PC-9 (cell line): ENCODE measurements at regions not wholly inside any gene's neighbourhood (a gene's known extent, or its start where the extent isn't known, plus 50 kb on each side); places are given as distances from the start of the nearest gene placed in this dataset.

ENCODE experiments used
- BruUV-seq: library from RNA; stranded (reverse); fragments of 400-500 nt; replicated peaks from 2 replicates; lab custom pipeline; 2021; lab: Mats Ljungman, UMichigan
- CTCF ChIA-PET: fragments of 300-600 bp; sonication (Branson Sonifier 250); formaldehyde crosslinking; loops from one replicate; lab custom pipeline; 2022; ENCODE audit warnings: antibody characterized with exemption; lab: Charles Lee
- POLR2A ChIA-PET: fragments of 300-600 bp; sonication (Branson Sonifier 250); formaldehyde crosslinking; loops from one replicate; lab custom pipeline; 2022; ENCODE audit warnings: antibody characterized with exemption; ENCODE audit not compliant: unreplicated experiment; lab: Charles Lee
- DNase-seq, 2 experiments: peaks; one replicate each; pipeline versions ENCODE4 v3.0.0 to v3.0.0-alpha.2; 2015 to 2022; ENCODE audit warnings: mixed read lengths in 1 of 2
- H2AFZ ChIP-seq: fragments of 200-600 bp; sonication (generic); 2 replicates; pipeline ENCODE4 v1.8.1; 2017; ENCODE audit warnings: antibody characterized with exemption
- H3F3A ChIP-seq: fragments of 200-600 bp; sonication (generic); 2 replicates; pipeline ENCODE4 v1.8.1; 2017; ENCODE audit warnings: antibody characterized with exemption, mild to moderate bottlenecking, low read depth; ENCODE audit not compliant: insufficient read depth
- H3K27ac ChIP-seq: fragments of 200-600 bp; sonication (generic); 2 replicates; pipeline ENCODE4 v1.6.1; 2016; ENCODE audit warnings: mixed run types
- H3K27me3 ChIP-seq: fragments of 200-600 bp; sonication (generic); 2 replicates; pipeline ENCODE4 v1.6.1; 2016; ENCODE audit warnings: low read depth, mixed run types; ENCODE audit not compliant: insufficient read depth
- H3K36me3 ChIP-seq: fragments of 200-600 bp; sonication (generic); 2 replicates; pipeline ENCODE4 v1.6.1; 2016; ENCODE audit warnings: low read depth, mixed run types
- H3K4me1 ChIP-seq: fragments of 200-600 bp; sonication (generic); replicated peaks from 2 replicates; pipeline ENCODE4 v1.6.1; 2016; ENCODE audit warnings: mixed run types; ENCODE audit not compliant: insufficient read depth
- H3K4me2 ChIP-seq: fragments of 200-600 bp; sonication (generic); 2 replicates; pipeline ENCODE4 v1.6.1; 2017; ENCODE audit warnings: mixed run types
- H3K4me3 ChIP-seq: fragments of 200-600 bp; sonication (generic); 2 replicates; pipeline ENCODE4 v1.6.1; 2016; ENCODE audit warnings: mixed run types
- H3K79me2 ChIP-seq: fragments of 200-600 bp; sonication (generic); 2 replicates; pipeline ENCODE4 v1.6.1; 2017; ENCODE audit warnings: low read depth, mixed run types
- H3K9me2 ChIP-seq: fragments of 200-600 bp; sonication (generic); 2 replicates; pipeline ENCODE4 v1.8.1; 2017; ENCODE audit warnings: mild to moderate bottlenecking; ENCODE audit not compliant: insufficient read depth
- H3K9me3 ChIP-seq: fragments of 200-600 bp; sonication (generic); 2 replicates; pipeline ENCODE4 v1.8.1; 2016; ENCODE audit warnings: low read depth; ENCODE audit not compliant: insufficient read depth
- H4K20me1 ChIP-seq: fragments of 200-600 bp; sonication (generic); 2 replicates; pipeline ENCODE4 v1.8.1; 2017; ENCODE audit not compliant: insufficient read depth
- EZH2 ChIP-seq: fragments of 200-600 bp; sonication (generic); IDR thresholded peaks from 2 replicates; pipeline ENCODE4 v1.8.0; 2017; ENCODE audit warnings: antibody characterized with exemption, low read depth
- intact Hi-C: fragments of 100-400 bp; cut with micrococcal nuclease; formaldehyde crosslinking; loops from one replicate; pipeline ENCODE4 v1.10.0; 2022; ENCODE audit not compliant: unreplicated experiment
- TF ChIP-seq, protein P1 (sequence below): fragments of 200-600 bp; sonication (generic); conservative IDR thresholded peaks from 2 replicates; pipeline ENCODE4 v1.6.1; 2017; ENCODE audit warnings: mixed run types, antibody characterized with exemption, mild to moderate bottlenecking, moderate library complexity

- peaks cover 87% of the 10 kb centered on the region for H3K27me3 ChIP-seq
- no peak overlapping the region for H3K4me3 ChIP-seq
- no peak overlapping the region for H3K4me2 ChIP-seq
- H3F3A ChIP-seq, result no peaks in the 10 kb centered on the region
- TF ChIP-seq, protein P1, sequence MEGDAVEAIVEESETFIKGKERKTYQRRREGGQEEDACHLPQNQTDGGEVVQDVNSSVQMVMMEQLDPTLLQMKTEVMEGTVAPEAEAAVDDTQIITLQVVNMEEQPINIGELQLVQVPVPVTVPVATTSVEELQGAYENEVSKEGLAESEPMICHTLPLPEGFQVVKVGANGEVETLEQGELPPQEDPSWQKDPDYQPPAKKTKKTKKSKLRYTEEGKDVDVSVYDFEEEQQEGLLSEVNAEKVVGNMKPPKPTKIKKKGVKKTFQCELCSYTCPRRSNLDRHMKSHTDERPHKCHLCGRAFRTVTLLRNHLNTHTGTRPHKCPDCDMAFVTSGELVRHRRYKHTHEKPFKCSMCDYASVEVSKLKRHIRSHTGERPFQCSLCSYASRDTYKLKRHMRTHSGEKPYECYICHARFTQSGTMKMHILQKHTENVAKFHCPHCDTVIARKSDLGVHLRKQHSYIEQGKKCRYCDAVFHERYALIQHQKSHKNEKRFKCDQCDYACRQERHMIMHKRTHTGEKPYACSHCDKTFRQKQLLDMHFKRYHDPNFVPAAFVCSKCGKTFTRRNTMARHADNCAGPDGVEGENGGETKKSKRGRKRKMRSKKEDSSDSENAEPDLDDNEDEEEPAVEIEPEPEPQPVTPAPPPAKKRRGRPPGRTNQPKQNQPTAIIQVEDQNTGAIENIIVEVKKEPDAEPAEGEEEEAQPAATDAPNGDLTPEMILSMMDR, result no peak
- TF ChIP-seq EZH2, result no peak
- H3K9me2 ChIP-seq, result no peaks in the 10 kb centered on the region
- POLR2A ChIA-PET, result no interaction called here
- no peaks in the 10 kb centered on the region for H3K79me2 ChIP-seq
- BruUV-seq, result no TSS peak
- no peaks in the 10 kb centered on the region for H3K36me3 ChIP-seq
- H4K20me1 ChIP-seq, result no peaks in the 10 kb centered on the region
- CTCF ChIA-PET, result no interaction called here
- no peak overlapping the region for H3K27ac ChIP-seq
- intact Hi-C loops, result no loop called here
- H3K9me3 ChIP-seq, result no peaks in the 10 kb centered on the region
- H3K4me1 ChIP-seq, result no peaks in the 10 kb centered on the region
- DNase-seq, result no peak
- no peak overlapping the region for H2AFZ ChIP-seq
These were observed 162.8 kb upstream of the SOX1 start for GRCh38 chr13:111904166-111904565.

DNA sequence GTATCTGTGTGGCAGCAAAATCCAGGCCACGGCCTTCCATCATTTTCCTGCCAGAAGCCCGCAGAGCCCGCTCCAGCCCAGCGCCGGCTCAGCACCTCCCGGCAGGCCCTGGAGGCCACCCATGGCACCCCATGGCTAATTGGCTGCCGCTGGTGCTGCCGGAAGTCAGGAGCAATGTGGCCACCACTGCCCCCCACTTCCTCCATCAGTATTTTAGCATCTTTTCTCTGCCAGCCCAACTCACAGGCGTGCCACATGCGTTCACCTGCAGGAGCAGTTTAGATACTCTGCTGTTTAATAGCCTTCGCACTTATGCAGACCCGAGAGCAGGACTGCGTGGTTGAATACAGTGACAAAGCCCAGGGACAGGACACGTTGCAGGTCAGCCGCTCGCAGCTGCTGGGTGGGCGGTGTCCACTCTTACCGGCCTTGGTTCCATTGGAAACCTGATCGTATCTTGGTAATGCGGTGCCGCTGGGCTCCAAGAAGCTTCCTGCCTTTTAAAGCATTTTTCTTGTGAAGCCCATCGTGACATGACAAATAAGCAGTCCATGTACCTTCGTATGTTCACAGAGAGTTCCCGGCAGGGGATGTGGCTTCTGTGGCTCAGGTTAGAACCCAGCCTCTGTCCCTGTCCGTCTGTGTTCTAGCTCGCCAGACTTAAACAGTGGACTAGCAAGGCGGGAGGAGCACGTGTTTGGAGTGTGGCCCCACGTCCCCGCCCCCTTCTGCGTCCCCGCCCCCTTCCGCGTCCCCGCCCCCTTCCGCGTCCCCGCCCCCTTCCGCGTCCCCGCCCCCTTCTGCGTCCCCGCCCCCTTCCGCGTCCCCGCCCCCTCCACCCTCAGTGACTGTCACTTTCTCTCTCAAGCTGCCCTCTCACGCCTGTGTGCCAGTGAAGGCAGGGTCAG lies 162.0 kb upstream of the SOX1 start:
- ChIA-PET CTCF (no interaction called here), POLR2A (no interaction called here)
- H4K20me1 ChIP-seq, result no peaks in the 10 kb centered on the region
- no peak for DNase-seq
- H3K36me3 ChIP-seq, result no peaks in the 10 kb centered on the region
- no TSS peak for BruUV-seq
- no peak overlapping the region for H3K4me3 ChIP-seq
- no peaks in the 10 kb centered on the region for H3K79me2 ChIP-seq
- H3F3A ChIP-seq, result no peaks in the 10 kb centered on the region
- TF ChIP-seq, protein P1, result no peak
- TF ChIP-seq EZH2, result no peak
- no peaks in the 10 kb centered on the region for H3K9me2 ChIP-seq
- no peak overlapping the region for H3K27ac ChIP-seq
- H3K27me3 ChIP-seq, result peaks cover 88% of the 10 kb centered on the region
- intact Hi-C loops, result no loop called here
- H3K4me1 ChIP-seq, result no peaks in the 10 kb centered on the region
- H2AFZ ChIP-seq, result no peak overlapping the region
- H3K9me3 ChIP-seq, result no peaks in the 10 kb centered on the region
- H3K4me2 ChIP-seq, result no peak overlapping the region

GRCh38 chr13:111905609-111905945 lies 161.4 kb upstream of the SOX1 start:
- Histone ChIP-seq H3K9me3 (no peaks in the 10 kb centered on the region), H3K79me2 (no peaks in the 10 kb centered on the region), H3K4me2 (no peak overlapping the region), H3K27me3 (peaks cover 88% of the 10 kb centered on the region), H3K4me3 (no peak overlapping the region), H4K20me1 (no peaks in the 10 kb centered on the region), H3K36me3 (no peaks in the 10 kb centered on the region), H3K9me2 (no peaks in the 10 kb centered on the region), H3F3A (no peaks in the 10 kb centered on the region), H2AFZ (no peak overlapping the region), H3K4me1 (no peaks in the 10 kb centered on the region), H3K27ac (no peak overlapping the region)
- no peak for DNase-seq
- ChIA-PET CTCF (no interaction called here), POLR2A (no interaction called here)
- intact Hi-C loops, result no loop called here
- TF ChIP-seq EZH2, result no peak
- TF ChIP-seq, protein P1, result no peak
- BruUV-seq, result no TSS peak
